ENCODE measurements at regions not wholly inside any gene's neighbourhood (a gene's known extent, or its start where the extent isn't known, plus 50 kb on each side); places are given as distances from the start of the nearest gene placed in this dataset.
A peak's percentile ranks its signal among the peaks of the same experiment; 100 is the strongest.

DNA sequence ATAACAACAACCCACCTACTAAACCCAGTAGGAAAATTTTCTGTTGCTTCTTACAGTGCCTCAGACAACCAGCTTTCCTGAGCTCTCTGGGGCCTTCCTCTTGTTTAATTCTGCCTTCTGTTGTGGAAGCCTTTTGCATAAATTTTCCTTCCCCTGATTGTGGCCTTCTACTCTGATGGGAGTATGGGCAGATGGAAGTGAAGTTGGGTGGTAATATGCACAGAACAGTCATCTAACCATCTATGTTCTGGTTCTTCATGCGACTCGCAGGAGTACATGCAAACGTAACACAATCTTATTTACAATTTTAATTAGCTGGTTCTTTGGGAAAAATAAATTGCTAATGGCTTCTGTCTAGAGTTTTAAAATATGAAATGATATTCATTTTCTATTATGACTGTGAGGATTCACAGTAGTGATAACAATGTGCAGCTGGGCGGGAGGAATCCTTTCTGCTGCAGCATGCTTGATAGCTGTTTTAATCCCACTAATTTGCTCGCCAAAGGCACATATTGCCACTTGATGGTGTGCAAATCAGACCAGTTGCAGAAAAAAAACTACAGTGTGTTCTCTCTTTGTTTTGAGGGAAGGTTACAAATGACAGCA is 311.5 kb upstream of the ROPN1 start:
- H3K36me3 ChIP-seq (ENCODE audit: control insufficient read depth, insufficient read depth, low read length): no peaks in the 10 kb centered on the region
- DNase-seq (ENCODE audit: low read depth) (no peak), FAIRE-seq (no peak)
- H3K27me3 ChIP-seq (ENCODE audit: control insufficient read depth, insufficient read depth, low read length): peaks cover 3% of the 10 kb centered on the region
- no peak overlapping the region for H3K4me3 ChIP-seq (ENCODE audit: low read depth, low read length)
- TF ChIP-seq, protein P1, sequence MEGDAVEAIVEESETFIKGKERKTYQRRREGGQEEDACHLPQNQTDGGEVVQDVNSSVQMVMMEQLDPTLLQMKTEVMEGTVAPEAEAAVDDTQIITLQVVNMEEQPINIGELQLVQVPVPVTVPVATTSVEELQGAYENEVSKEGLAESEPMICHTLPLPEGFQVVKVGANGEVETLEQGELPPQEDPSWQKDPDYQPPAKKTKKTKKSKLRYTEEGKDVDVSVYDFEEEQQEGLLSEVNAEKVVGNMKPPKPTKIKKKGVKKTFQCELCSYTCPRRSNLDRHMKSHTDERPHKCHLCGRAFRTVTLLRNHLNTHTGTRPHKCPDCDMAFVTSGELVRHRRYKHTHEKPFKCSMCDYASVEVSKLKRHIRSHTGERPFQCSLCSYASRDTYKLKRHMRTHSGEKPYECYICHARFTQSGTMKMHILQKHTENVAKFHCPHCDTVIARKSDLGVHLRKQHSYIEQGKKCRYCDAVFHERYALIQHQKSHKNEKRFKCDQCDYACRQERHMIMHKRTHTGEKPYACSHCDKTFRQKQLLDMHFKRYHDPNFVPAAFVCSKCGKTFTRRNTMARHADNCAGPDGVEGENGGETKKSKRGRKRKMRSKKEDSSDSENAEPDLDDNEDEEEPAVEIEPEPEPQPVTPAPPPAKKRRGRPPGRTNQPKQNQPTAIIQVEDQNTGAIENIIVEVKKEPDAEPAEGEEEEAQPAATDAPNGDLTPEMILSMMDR (IDR thresholded peaks at IDR 0.05; ENCODE audit: insufficient read depth, low read length, severe bottlenecking): no peak

DNA sequence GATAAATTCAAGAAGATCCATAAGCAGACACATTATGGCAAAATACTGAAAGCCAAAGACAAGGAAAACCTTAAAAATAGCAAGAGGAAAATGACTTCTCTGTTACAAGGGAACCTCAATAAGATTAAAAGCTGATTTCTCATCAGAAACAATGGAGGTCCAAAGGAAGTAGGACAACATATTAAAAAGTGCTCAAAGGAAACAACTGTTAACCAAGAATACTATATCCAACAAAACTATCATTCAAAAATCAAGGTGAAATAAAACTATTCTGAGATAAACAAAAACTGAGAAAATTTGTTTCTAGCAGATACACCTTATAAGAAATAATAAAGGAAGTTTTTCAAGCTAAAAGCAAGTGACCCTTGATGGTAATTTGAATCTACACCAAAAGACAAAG is 314.7 kb upstream of the ROPN1 start:
- Histone ChIP-seq H3K36me3 (ENCODE audit: control insufficient read depth, insufficient read depth, low read length) (no peaks in the 10 kb centered on the region), H3K27me3 (ENCODE audit: control insufficient read depth, insufficient read depth, low read length) (peaks cover 3% of the 10 kb centered on the region), H3K4me3 (ENCODE audit: low read depth, low read length) (no peak overlapping the region)
- FAIRE-seq (no peak), DNase-seq (ENCODE audit: low read depth) (no peak)
- TF ChIP-seq, protein P1 (IDR thresholded peaks at IDR 0.05; ENCODE audit: insufficient read depth, low read length, severe bottlenecking): no peak

DNA sequence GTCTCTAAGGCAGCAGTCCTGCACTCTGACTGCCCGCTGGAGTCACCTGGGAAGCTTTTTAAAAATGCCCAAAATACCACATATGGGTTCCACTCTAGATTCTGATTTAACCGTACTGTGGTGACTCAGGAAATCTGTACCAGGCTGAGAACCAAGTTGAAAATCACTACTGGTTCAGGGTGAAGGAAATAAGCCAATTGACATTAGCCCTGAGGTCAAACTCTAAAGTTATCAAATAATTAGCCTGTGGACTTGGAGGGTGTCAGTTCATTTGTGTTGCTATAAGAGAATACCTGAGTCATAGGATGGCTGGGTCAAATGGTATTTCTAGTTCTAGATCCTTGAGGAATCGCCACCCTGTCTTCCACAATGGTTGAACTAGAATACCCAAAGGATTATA is 321.7 kb upstream of the ROPN1 start:
- FAIRE-seq: no peak
- TF ChIP-seq, protein P1 (IDR thresholded peaks at IDR 0.05; ENCODE audit: insufficient read depth, low read length, severe bottlenecking): no peak
- no peak overlapping the region for H3K4me3 ChIP-seq (ENCODE audit: low read depth, low read length)
- H3K27me3 ChIP-seq (ENCODE audit: control insufficient read depth, insufficient read depth, low read length): no peaks in the 10 kb centered on the region
- no peak for DNase-seq (ENCODE audit: low read depth)
- H3K36me3 ChIP-seq (ENCODE audit: control insufficient read depth, insufficient read depth, low read length): no peaks in the 10 kb centered on the region

DNA sequence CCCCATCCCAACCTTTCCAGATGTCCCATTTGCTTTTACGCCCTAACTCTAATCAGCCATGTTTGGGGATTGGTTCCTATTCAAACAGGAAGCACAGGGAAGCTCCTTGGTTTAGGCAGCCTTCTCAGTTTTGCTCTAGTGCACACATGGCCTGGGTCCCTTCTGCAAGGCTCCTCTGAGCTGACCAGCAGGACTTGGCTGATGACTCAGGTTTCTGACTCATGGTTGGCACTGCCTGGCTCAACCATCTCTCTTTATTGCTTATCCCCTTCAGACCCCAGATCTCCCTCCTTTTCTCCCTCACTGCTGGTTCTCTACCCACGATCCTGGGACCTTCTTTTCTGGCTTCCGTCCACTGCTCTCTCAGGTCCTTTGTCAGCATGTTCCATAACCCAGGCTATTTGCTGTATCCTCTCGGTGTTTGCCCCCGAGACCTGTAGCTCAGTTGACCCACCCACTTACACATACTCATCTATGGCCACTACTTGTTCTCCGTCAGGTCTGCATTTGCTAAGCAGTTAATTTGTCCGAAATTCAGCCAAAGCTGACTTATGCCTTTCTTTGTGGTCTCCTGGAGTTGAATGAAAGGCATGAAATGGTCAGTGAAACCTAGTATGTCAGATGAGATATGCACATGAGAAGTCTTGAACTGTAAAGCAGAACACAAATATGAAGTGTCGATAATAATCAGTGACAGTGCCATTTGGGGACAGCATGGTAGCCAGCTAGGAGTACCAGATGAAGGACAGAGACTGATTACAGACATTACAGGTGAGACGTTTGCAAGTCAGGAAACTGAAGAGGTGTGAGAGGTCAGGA is 323.5 kb upstream of the ROPN1 start:
- no peak for FAIRE-seq
- DNase-seq (ENCODE audit: low read depth): peak; percentile 48
- H3K36me3 ChIP-seq (ENCODE audit: control insufficient read depth, insufficient read depth, low read length): no peaks in the 10 kb centered on the region
- H3K4me3 ChIP-seq (ENCODE audit: low read depth, low read length): no peak overlapping the region
- peaks cover 4% of the 10 kb centered on the region for H3K27me3 ChIP-seq (ENCODE audit: control insufficient read depth, insufficient read depth, low read length)
- TF ChIP-seq, protein P1 (IDR thresholded peaks at IDR 0.05; ENCODE audit: insufficient read depth, low read length, severe bottlenecking): no peak

DNA sequence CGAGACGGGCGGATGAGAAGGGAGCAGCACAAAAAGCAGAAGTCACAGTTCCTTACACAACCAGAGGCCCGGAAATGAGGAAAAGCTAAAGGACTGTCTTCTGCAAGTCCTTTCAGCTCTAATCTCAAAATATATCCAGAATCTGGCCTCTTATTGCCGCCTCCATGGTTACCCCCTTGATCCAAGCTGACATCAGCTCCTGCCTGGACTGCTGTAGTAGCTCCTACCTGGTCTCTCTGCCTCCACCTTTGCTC is 324.0 kb upstream of the ROPN1 start:
- Histone ChIP-seq H3K27me3 (ENCODE audit: control insufficient read depth, insufficient read depth, low read length) (peaks cover 4% of the 10 kb centered on the region), H3K4me3 (ENCODE audit: low read depth, low read length) (no peak overlapping the region), H3K36me3 (ENCODE audit: control insufficient read depth, insufficient read depth, low read length) (no peaks in the 10 kb centered on the region)
- TF ChIP-seq, protein P1 (IDR thresholded peaks at IDR 0.05; ENCODE audit: insufficient read depth, low read length, severe bottlenecking): no peak
- FAIRE-seq (no peak), DNase-seq (ENCODE audit: low read depth) (no peak)

DNA sequence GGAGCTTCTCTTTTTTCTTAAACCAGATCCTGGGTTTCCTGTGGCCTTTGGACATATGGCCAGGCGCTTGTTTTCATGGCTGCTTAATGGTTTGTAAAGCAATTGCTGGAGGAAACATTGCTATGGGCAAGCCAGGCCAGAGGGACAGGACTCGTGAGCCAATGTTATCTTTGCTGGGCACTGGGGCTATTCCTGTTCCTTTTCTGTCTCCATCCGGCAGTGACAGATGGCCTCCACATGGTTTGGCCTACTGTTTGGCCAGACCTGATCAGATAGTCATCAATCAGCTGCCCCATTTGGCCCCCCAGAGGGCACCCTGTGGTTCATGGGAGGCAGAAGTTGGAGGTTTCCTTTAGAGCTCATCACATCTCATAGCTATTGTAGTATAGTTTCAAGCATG is 326.1 kb upstream of the ROPN1 start:
- H3K4me3 ChIP-seq (ENCODE audit: low read depth, low read length): no peak overlapping the region
- H3K36me3 ChIP-seq (ENCODE audit: control insufficient read depth, insufficient read depth, low read length): no peaks in the 10 kb centered on the region
- no peak for DNase-seq (ENCODE audit: low read depth)
- TF ChIP-seq, protein P1 (IDR thresholded peaks at IDR 0.05; ENCODE audit: insufficient read depth, low read length, severe bottlenecking): no peak
- H3K27me3 ChIP-seq (ENCODE audit: control insufficient read depth, insufficient read depth, low read length): peaks cover 5% of the 10 kb centered on the region
- no peak for FAIRE-seq

Data from bronchial epithelial cell (primary cell).